ENCODE measurements at regions not wholly inside any gene's neighbourhood (a gene's known extent, or its start where the extent isn't known, plus 50 kb on each side); places are given as distances from the start of the nearest gene placed in this dataset.

GRCh38 chr17:71730871-71731270 is 389.9 kb upstream of the SOX9 start:
- TF ChIP-seq RAD21 (IDR thresholded peaks at IDR 0.05; ENCODE audit: low read depth) (no peak), YY1 (IDR thresholded peaks at IDR 0.05; ENCODE audit: low read depth) (no peak), CEBPB (IDR thresholded peaks at IDR 0.05) (no peak), TEAD4 (IDR thresholded peaks at IDR 0.05) (no peak)
